Stimulated activated CD4-positive, alpha-beta T cell treated with anti-CD3 and anti-CD28 coated beads, Interleukin-4, amount 100 ng/mL, for 1 hour (primary cell): ENCODE measurements at regions not wholly inside any gene's neighbourhood (a gene's known extent, or its start where the extent isn't known, plus 50 kb on each side); places are given as distances from the start of the nearest gene placed in this dataset.
"Not testable (repeated sequence)": the region's sequence is repeated elsewhere in the genome, so short reads cannot be mapped to it uniquely, and the experiment has no call there.

ENCODE experiments used
- DNase-seq: peaks from one replicate; pipeline ENCODE4 v3.0.0-alpha.2; 2020

DNA sequence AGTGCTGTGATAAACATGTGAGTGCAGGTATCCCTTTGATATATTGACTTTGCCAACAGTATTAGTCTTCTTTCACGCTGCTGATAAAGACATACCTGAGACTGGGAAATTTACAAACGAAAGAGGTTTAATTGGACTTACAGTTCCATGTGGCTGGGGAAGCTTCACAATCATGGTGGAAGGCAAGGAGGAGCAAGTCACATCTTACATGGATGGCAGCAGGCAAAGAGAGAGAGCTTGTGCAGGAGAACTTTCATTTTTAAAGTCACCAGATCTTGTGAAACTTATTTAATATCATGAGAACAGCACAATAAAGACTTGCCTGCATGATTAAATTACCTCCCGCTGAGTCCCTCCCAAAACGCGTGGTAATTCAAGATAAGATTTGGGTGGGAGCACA is 277.9 kb upstream of the GCFC2 start:
- not testable (repeated sequence) for DNase-seq

DNA sequence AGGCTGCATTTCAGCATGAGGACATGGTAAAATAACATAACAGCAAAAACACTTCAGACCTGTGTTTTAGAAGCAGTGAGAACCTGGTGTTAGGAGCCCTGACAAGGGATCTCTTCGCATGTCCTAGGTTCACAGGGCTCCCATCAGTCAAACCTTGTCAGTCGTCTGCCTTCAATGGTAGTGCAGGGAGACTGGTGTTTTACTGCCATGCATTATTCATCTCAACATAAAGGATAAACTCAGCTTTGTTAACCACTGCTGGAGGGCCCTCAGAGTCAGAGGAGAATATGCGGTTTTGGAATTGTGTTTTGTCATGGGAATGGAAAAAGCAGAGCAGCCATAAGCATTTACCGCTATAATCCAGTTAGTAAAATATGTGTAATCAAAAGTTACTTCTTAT is 275.9 kb upstream of the GCFC2 start:
- no peak for DNase-seq

DNA sequence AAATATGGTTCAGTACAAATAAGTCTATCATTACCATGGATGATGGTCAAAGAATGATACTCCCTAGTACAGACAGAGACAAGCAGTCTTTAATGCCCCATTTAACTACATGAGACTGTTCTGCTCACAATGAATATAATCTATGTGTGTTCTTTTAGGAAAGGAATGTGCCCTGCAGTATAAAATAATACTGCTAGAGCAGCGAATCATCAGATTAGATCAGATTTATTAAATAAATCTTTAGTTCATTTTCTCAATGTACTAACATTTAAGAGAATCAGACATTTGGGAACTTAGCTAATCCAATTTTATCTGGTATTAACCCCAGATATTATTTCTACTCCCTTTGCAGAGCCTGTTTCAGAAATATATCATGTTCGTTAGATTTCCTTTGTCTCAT is 272.0 kb upstream of the GCFC2 start:
- no peak for DNase-seq

DNA sequence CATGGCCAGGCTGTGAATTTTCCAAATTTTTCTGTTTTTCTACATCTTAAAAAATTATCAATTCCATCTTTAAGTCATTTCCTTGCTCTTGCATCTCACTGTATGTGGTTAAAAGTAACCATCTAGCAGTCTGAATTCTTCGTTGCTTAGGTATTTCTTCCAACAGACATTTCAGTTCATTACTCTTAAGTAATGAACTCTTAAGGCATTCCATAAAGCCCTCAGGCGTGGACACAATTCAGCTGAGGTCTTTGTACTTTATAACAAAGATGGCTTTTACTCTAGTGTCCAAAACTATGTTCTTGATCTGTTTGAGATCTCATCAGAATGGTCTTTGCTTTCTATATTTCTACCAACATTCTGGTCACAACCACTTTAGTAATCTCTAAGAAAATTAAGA is 253.9 kb upstream of the GCFC2 start:
- no peak for DNase-seq

DNA sequence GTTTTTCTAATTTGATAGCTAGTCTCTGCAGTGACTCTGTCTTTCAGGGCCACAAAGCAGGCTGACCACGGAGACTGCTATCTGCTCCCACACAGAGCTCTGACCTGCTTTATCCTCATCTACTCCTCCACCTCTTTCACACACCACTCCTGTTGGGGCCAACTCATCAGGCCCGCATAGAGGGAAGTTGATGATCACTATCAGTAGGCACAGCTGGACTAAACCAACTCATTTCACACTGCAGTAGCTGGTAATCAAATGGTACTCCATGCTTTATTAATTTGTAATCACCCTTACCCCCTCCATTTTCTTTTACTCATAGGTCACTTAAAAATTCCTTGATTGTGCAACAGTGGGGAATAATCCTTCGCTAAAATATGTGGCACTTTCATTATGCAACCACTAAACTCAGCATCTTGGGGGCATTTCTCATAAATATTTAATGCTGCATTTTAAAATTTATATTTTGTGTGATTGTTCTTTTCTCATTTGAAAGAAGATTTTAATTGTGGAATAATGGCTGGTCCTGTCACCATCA is 249.8 kb upstream of the GCFC2 start:
- DNase-seq: no peak

DNA sequence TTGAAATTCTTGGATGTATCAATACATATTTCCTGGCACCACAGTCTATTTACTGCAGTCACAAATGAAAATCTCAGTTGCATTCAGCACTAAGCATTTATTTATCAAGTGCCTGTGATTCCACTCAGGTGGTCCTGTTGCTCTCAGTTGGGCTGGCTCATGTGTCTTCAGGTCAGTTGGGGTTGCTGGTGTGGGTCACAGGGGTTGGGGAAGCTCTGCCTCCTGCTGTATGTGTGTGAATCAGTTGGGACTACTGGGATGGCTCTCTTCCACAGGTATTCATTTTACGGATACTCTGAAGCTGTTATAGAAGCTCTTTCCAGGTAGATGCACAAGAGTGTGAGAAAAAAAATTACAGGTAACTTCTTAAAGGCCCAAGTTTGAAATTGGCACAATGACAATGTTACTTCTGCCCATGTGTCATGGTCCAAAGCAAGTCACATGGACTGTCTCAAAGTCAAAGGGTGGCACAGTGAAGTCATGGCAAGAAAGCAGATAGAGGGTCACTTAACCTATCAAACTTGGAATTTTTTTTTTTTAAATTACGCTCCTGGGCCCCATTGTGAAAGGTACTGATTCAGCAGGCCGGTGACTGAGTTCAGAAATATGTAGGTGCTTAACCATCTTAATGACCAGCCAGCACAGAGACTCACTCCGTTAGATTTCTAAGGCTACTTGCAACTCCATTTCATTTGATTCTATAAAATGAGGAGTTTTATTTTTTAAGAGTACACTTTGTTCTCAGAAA is 249.2 kb upstream of the GCFC2 start:
- DNase-seq: no peak

DNA sequence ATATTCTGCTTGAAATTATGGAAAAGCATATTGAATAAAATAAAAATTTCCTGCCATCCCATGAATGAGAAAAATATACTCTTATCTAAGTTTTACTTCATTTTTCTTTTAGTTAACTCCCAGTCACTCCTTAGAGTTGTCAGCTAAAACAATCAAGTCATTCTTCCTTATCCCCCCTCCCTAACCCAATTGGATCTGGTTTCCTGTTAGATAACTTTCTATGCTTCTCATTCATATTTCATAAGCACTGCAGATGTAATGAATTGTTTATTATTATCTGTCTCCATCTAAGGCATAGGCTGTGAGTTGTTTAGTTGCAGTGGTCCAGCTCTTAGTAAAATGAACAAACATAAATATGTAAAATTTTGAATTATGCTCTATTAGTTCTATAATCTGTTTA is 244.0 kb upstream of the GCFC2 start:
- DNase-seq: no peak

DNA sequence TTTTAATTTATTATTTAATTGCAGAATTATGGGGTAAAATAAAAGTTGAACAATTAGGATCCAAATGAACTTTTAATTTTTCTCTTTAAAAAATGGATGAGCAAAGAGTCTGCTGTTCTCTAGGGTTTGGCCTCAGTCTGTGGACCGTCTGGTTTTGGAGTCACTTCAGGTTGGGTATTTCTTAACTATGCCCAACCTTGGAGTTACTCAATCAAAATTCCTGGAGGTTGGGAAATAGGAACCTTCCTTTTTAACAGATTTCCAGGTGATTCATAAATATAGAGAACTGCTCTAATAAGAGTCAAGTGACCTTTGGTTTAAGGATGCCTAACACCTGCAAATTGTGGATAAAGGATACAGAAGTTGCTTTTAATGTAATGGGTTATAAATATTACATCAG is 241.5 kb upstream of the GCFC2 start:
- DNase-seq: no peak

DNA sequence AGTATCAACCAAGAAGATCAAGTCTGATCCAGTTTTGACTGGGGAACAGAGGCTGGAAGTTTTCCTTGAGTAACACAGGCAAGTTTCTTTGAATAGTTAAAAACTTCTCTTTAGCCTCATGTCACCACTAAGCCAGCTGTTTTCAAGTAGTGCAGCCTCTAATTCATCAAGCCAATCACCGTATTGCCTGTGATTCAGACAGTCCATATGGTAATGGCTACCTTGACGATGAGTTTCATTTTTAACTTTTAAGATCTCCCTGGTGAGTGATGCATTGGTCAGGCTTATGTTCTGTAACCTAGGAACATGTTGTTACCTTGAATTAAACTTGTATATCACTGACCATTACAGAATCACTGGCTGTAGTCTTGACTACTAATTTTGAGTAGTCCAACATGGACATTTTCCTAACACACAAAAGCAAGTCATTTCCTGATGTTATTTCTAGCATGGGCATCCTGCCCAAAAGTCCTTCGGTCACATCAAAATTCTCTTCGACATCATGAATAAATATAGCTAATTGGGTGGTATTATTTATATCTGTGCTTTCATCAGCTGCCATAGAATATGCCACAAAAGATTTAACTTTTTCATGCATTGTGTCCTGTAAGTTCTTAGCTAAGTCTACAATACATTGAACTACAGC is 238.8 kb upstream of the GCFC2 start:
- no peak for DNase-seq

DNA sequence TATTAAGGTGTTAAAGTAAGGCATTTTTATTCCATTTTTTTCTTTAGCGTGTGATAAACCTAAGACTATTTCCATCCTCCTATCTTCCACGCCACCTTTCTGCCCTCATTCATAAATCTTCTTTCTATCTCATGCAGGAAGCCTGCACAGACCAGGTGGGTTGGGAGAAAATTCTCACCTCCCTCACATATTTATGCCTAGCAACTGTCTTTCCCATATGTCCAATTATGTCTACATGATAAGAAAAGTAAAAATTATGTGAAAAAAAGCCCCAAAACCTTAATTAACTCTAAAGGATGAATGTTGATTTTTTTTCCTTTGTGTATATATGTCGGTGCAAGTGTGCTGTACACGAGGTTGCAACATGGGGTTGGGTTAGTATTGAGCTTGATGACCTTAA is 225.6 kb upstream of the GCFC2 start:
- no peak for DNase-seq

DNA sequence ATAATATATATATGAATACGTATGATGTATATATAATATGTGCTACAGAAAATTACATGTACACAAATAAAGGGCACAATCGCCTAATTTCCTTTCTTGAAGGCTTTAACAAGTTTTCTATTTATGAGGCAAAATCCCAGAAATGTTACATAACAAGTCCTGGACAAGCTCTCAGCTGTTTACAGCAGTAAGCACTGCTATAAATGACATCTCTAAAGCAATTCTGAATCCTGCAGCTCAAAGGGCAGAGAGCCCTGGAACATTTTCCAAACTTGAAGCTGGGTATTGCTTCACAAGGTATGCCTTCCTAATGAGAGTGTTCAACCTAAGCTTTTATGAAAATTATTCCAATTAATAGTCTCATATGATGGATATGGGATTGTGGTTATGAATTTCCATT is 222.3 kb upstream of the GCFC2 start:
- DNase-seq: no peak

DNA sequence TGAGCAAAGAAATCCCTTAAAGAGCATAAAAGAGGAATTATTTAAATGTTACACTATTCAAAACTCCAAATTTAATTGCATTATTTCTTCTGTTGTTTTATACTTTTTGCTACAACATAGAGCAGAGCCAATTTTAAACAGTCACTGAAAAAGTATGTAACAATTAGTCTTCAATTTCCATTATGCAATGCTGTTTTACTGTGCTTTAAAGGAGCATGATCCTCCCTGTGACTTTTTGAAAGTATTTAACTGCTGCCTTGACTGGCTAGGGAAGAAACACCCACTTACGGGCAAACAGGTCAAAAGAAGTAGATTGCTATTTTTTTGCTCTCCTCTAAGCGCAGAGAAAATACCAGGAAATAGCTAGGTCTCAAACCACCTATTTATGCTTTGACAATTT is 217.4 kb upstream of the GCFC2 start:
- no peak for DNase-seq

DNA sequence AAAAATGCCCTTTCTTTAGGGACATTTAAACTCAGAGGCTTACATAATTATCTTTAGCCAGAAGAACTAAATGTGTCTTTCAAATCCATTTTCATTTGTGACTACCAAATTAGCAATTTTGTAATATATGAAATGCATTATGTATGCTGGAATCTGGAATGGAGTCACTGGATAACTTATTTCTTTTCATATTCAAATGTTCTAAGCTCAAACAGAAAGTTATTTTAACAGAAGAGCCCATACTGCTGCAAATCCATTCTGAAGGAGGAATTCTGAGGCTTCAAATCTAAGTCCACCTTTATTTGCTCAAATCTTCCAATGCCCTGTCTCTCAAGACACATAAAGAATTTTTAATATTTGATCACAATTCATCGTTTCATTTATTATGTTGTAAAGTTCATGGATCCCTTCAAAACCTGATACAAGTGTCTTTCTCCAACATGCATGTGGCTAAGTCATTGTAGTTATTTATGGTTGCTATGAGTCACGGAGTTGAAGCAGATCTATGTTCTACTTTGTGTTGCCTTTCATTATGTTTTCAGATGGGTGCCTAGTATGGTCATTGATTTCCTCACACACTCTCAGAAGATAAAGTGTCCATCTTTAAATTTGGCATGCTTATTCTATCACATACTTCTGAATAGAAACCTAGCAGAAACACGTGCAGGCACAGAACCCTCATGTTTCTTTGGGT is 214.8 kb upstream of the GCFC2 start:
- DNase-seq: no peak

DNA sequence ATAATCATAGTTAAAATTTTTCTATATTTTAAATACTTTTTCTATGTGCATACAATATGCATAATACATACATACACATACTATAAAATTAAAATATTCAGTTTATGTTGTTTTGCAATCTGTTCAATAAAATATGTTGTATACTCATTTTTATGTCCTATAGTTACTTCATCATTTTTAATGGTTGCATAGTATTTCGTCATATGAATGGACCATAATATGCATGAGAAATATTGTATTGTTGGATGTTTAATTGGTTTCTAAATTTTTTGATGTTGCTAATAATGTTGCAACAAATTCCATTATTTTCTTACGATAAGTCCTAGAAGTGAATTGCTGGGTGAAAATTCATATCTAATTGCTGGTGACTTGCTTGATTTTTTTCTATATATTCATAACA is 211.5 kb upstream of the GCFC2 start:
- no peak for DNase-seq

DNA sequence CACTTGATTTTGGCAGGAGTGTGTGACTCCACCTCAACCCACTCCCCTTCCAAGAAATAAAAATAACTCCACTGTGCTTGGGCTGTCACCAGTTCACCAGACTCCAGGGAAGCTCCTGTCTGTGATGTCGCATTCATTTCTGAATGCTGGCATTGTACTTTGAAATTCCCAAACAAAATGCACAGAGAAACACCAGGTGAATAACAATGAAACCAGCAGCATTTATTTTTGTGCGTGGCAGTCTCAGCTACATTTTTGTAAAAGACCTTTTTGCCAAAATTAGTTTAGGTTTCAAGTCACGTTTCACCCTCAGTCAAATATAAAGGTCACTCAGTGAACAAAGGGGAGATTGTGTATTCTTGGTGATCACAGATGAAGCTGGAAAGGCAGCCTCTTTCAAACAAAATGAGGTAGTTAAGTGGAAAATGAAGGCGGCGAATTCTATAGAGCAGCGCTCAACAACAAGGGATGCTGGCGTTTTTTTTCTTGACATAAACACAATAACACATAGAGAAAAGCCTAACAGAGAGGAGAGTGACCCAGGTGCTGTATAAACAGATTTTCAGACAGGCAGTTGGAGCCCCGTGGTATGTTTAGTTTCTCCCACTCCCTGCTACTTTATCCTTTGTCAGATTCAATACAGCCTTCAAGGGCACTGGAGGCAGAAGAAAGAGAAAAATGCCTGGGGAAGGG is 210.3 kb upstream of the GCFC2 start:
- no peak for DNase-seq

DNA sequence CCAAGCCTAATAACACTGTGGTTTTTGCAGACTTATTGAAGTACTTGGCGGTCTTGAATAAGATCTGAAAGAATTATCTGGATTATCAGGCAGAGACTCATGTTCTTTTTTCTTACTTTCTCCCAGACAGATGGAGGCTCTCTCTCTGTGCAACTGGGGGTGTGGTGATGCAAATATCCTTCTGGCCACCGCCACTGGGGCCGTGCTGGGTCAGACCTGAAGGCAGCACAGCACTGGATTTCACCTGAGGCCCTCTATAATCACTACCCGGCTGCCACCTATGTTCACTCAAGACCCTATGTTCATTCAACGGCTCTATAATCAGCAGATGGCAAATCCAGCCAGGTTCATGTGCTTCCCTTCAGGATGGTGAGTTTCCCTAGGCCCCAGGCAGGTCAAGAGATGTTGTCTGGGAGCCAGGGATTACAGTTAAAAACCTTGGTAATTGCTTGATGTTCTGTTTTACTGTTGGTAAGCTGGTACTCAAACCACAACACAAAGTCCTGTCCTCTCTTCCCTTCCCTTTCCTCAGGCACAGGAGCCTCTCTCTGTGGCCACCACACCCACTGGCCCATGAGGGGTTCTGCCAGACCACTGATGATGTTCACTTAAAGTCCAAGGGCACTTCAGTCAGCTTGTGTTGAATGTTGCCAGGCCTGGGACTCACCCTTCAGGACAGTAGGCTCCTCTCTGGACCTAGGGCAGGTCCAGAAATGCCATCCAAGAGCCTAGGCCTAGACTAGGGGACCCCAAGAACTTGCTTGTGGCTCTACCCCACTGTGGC is 205.3 kb upstream of the GCFC2 start:
- DNase-seq: no peak

DNA sequence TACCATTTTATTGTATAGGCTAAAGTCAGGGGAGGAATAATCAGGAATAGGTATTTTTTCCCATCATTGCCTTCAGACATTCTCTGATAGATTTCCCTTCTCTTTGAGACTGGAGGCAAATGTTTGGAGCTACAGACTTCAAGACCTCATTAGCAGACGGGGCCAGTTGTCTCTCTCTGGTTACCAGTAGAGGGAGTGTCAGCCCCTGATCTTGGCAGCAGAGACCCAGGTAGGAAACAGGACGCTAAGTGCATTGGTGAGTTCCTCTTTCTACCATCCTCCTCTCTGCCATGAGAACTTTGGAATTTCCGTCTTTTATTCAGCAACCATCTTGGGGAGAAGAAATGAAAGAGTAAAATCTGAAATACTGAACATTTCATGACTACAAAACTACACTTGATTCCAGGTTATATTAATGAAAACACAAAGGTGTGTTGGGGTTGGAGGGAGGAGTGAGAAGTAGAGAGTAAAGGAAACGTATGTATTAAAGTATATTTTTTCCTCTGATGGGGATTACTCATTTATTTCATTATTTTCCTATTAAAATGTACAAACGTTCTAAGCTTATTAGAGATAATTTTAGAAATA is 186.2 kb upstream of the GCFC2 start:
- no peak for DNase-seq

DNA sequence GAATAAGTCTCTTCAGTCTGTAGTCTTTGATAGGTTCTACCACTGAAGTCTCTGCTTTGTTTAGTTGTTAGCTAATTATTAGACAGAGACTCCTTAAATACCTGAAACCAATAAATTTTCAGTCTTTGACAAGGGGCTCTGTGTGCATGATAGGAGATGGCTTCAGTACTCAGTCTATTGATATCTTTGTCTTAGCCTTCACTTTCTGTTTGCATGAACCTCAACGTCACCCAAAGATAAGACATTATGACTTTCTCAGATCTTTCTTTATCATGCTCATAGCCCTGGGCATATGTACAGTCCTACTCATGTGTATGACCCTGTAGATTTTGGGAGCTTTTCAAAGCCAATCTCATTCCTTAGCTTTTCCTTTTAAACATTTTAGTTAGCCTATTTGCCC is 183.5 kb upstream of the GCFC2 start:
- DNase-seq: no peak

DNA sequence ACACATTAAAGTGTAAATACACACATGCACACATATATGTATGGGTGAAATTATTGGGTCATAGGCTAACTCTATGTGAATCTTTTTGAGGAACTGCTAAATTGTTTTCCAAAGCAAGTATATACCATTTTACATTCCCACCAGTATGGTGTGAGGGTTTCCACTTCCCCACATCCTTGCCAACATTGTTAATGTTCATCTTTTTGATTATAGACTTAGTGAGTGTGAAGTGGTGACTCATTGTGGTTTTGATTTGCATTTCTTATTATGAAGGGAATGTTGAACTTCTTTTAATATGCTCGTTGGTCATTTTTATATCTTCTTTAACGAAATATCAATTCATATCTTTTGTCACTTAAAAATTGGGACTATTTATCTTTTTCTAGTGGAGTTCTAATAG is 181.8 kb upstream of the GCFC2 start:
- no peak for DNase-seq

DNA sequence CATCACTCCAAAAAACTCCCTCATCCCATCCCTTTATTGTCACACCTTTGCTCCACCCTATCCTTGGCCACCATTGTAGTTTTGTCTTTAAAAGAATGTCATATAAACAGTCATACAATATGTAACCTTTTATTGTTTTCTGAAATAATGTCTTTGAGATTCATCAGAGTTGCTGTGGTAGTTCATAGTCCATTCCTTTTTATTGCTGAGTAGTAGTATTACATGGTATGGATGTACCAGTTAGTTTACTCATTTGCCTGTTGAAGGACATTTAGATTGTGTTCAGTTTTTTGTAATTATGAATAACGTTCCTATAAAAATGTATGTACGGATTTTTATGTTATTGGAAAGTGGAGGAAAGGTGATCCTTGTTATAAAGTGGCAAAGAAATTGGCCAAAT is 171.8 kb upstream of the GCFC2 start:
- no peak for DNase-seq

DNA sequence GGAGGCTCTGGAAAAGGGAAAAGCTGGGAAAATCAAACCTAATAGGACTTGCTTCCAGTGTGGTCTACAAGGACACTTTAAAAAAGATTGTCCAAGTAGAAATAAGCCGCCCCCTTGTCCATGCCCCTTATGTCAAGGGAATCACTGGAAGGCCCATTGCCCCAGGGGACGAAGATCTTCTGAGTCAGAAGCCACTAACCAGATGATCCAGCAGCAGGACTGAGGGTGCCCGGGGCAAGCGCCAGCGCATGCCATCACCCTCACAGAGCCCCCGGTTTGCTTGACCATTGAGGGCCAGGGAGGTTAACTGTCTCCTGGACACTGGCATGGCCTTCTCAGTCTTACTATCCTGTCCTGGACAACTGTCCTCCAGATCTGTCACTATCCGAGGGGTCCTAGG is 164.9 kb upstream of the GCFC2 start:
- not testable (repeated sequence) for DNase-seq
